Hypothalamus (tissue), 51 donors: ENCODE measurements at regions not wholly inside any gene's neighbourhood (a gene's known extent, or its start where the extent isn't known, plus 50 kb on each side); places are given as distances from the start of the nearest gene placed in this dataset.

ENCODE experiments used
- DNase-seq, 51 donors: peaks; one replicate each; lab custom pipeline; 2025; lab: John Stamatoyannopoulos, UW

- no peak for DNase-seq
Observed at GRCh38 chr3:176739159-176739558, 458.1 kb downstream of the TBL1XR1 start.

GRCh38 chr3:176737480-176738110 lies 459.7 kb downstream of the TBL1XR1 start:
- no peak for DNase-seq

DNA sequence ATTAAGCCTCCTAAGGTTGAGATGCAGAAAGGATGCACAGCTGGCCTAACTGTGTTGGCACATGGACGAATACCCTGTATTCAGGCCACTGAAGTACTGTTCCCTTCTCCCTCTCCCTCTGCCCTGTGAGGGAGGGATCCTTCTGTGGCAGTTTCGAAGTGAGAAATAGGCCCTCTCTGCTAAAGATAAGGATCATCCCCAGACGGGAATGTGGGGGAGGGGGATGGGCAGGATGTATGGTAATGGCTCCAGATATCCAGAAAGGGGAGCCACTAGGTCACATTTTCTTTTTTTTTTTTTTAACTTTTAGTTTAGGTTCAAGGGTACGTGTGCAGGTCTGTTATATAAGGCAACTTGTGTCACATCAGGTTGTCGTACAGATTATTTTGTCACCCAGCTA lies 463.1 kb downstream of the TBL1XR1 start:
- no peak for DNase-seq

DNA sequence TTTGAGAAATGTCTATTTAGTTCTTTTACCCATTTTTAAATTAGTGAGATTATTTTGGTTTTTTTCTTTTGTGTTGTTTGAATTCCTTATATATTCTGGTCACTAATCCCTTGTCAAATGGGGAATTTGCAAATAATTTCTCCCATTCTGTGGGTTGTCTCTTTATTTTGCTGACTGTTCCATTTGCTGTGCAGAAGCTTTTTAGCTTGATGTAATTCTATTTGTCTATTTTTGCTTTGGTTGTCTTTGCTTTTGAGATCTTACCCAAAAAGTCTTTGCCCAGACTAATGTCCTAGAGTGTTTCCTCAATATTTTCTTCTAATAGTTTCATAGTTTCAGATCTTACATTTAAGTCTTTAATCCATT lies 472.9 kb downstream of the TBL1XR1 start:
- no peak for DNase-seq

- no peak for DNase-seq
Observed at GRCh38 chr3:176723758-176724393, 473.4 kb downstream of the TBL1XR1 start.

DNA sequence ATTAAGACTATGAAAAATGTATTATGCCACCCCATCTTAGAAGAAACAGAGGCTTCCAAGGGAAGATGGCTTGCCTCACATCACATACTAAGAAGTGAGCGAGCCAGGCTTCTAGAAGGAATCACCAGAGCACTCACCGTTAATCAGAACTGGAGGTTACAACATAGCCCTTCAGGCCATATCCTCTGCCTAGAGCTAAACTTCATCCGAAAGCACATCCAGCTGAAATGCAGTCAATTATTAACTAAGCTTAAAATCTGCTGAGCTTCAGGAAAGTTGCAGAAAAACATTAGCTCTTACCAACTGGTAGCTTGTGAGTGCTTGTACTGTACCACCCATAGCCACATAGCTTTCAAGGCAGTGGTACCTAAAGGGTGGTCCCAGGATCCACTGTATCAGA lies 483.2 kb downstream of the TBL1XR1 start:
- DNase-seq = no peak

GRCh38 chr3:176712191-176712590 lies 485.1 kb downstream of the TBL1XR1 start:
- DNase-seq = no peak

DNA sequence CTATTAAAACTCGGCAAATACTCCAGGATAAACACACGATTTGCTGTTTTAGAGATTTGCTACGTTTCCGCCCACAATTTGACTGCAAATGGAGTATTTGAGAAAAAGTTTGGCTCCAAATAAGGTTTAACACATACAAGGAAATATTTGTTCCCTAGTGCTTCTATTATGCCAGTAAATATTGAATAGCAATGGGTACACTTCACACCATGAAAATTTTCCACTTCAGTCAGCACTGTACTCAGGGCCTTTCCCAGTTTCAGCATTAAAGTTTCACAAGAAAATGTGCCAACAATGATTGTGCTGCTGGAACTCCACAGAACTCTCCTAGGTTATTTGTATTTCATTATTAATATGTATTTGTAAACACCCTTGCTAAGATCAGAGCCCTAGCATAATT lies 498.0 kb downstream of the TBL1XR1 start:
- no peak for DNase-seq

GRCh38 chr3:176697284-176697889 lies 499.9 kb downstream of the TBL1XR1 start:
- no peak for DNase-seq

DNA sequence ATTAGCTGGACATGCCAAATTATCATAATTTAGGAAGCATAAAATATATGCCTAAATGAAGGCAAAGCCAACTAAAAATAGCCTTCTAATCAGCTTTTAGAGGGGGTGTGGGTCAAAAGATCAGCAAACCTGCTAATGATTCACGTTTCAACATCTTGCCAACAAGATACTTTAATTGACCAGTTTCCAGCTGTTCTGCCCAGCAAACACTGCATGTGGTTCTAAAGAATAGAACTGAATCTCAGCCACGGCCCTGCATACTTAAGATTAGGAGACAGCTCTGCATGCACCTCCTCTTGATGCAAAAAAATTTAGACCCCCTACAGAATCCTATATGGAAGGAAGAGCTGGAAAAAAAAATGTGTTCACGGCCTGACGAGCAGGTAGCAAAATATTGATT lies 500.5 kb downstream of the TBL1XR1 start:
- DNase-seq = no peak

DNA sequence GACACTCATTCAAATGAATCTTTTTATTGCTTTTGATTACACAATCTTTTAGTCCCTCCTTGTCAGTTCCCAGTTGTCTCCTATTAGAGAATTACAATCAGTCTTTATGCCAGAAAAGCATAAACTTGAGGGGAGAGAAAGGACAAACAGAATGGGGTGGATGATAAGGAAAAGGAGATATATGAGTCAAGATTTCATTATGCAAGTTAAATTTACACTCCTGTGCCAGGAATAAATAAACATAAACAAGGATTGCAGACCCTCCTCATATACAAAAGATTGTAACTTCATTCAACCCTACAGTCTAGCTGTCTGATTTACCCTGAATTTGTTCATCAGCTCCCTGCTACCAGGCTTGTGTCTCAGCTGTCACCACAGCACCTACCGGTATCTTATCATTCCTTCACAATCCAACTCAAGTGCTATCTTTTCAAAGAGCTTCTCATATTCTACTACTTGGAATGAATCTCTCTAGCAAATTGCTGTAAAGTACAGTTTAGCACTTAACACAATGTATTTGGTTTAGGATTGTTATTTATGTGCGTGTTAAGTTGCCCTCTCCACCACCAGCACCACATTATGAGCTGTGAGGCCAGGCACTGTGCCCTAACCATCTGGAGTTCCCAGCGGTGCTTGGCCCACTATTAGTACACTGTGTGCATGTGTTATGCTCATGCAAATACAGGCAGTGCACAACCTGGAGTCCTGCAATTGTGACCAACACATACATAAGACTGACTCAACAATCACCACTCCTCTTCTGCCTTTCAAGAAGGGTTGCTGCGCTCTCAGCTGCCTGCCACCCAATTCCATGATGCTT lies 504.1 kb downstream of the TBL1XR1 start:
- no peak for DNase-seq

DNA sequence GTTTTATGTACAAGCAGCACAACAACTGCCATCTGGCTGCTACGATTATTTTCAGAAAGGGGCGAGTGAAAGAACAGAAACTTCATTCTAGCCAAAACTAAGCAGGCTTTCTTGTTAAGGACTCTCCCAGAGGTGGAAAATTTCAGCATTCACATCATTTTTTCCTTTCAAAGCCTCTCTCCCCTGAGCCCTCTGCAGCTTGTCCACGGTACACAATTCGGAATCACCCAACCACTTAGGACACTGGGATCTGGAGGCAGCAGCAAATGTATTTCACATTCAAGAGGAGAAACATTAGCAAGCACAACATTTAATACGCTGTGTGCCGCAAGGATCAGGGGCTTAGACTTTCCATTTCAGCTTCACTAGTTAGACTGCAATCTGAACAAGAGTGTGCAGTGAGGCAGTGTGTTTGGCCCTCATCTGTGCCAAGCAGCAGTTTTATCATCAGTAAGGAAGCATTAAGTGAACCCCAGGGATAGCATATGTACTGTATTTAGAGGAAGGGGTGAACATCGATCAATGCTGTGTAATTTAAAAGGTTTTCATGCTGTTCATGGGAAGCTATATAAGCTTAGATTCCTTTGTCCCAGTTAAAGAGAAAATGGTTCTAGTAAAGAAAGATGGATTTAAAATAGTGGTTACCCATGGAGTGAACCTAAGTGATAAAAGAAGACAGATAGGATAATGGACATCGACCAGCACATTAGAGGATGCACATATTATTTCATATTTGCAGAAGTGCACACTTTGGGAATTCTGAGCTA lies 504.9 kb downstream of the TBL1XR1 start:
- DNase-seq = no peak

- DNase-seq = no peak
Observed at GRCh38 chr3:176690083-176690869, 507.0 kb downstream of the TBL1XR1 start.

DNA sequence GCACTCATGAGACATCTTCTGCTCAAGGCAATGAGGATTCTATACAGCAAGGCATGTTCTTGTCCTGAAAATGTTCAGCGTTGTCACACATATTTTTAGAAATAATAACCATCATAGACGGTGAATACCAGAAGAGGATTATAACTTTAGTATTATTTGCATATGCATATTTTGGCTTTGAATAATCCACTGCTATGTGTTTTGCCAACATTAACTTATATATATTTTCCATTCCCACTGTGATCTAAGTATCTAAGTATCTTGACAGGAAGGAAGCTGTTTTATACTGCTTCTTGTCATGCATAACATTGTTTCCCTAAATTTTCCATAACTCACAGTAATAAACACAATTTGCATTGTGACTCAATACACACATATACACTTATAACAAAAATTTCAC lies 509.5 kb downstream of the TBL1XR1 start:
- DNase-seq = no peak

- DNase-seq = no peak
Observed at GRCh38 chr3:176683382-176683781, 513.9 kb downstream of the TBL1XR1 start.

- DNase-seq = peak in 2 of 51 donors; percentile 0 to 71
Observed at GRCh38 chr3:176663837-176664831, 533.1 kb downstream of the TBL1XR1 start.

- DNase-seq = no peak
Observed at GRCh38 chr3:176663387-176663786, 533.9 kb downstream of the TBL1XR1 start.

DNA sequence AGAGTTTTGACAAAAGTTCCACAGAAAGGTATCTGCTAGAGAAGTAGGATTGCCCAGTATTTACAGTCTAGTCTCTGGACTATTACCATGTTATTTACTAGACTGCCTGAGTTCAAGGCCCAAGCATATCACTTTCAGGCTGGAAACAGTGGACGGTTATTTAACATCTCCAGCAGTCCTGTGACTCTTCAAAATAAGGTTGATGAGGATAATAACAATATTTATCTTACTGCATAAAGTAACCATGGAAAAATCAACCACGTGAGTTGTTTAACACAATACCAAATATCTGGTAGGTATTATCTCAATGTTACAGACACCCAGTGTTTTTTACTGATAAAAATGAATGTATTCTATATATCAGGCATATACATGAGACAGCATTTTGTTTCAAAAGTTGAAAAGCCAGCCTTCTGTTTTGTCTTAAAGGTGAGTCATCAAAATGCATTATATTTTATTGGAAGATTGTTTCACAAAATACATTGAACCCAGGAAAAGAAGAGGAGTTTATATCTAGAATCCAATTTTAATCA lies 535.8 kb downstream of the TBL1XR1 start:
- DNase-seq = no peak
